CD4-positive, alpha-beta T cell treated with Interleukin-12 subunit alpha and Interleukin-12 subunit beta, for 1 hour (primary cell): ENCODE measurements at regions not wholly inside any gene's neighbourhood (a gene's known extent, or its start where the extent isn't known, plus 50 kb on each side); places are given as distances from the start of the nearest gene placed in this dataset.
A peak's percentile ranks its signal among the peaks of the same experiment; 100 is the strongest.
"Not testable (repeated sequence)": the region's sequence is repeated elsewhere in the genome, so short reads cannot be mapped to it uniquely, and the experiment has no call there.

Experiments used
- DNase-seq: peaks from one replicate; pipeline ENCODE4 v3.0.0-alpha.2; 2020

- no peak for DNase-seq
These were observed 115.2 kb upstream of the NPAS2 start for GRCh38 chr2:100704711-100705110.

- no peak for DNase-seq
These were observed 112.7 kb upstream of the NPAS2 start for GRCh38 chr2:100707016-100707947.

GRCh38 chr2:100708333-100708732, 111.6 kb upstream of the NPAS2 start:
- no peak for DNase-seq

- no peak for DNase-seq
These were observed 106.8 kb upstream of the NPAS2 start for GRCh38 chr2:100713106-100713505.

GRCh38 chr2:100714396-100715010, 105.4 kb upstream of the NPAS2 start:
- DNase-seq: not testable (repeated sequence)

- DNase-seq: not testable (repeated sequence)
These were observed 104.1 kb upstream of the NPAS2 start for GRCh38 chr2:100715861-100716260.

- DNase-seq: no peak
These were observed 103.4 kb upstream of the NPAS2 start for GRCh38 chr2:100716581-100716980.

GRCh38 chr2:100718065-100718629, 101.8 kb upstream of the NPAS2 start:
- no peak for DNase-seq

GRCh38 chr2:100720445-100720844, 99.5 kb upstream of the NPAS2 start:
- DNase-seq: no peak

GRCh38 chr2:100721693-100722092, 98.2 kb upstream of the NPAS2 start:
- DNase-seq: no peak

- DNase-seq: no peak
These were observed 97.8 kb upstream of the NPAS2 start for GRCh38 chr2:100722125-100722524.

GRCh38 chr2:100726866-100727265, 93.1 kb upstream of the NPAS2 start:
- DNase-seq: no peak

- peak; percentile 23 for DNase-seq
These were observed 89.6 kb upstream of the NPAS2 start for GRCh38 chr2:100730290-100730868.

GRCh38 chr2:100731535-100731981, 88.4 kb upstream of the NPAS2 start:
- no peak for DNase-seq

- no peak for DNase-seq
These were observed 86.3 kb upstream of the NPAS2 start for GRCh38 chr2:100733391-100734187.

- no peak for DNase-seq
These were observed 83.6 kb upstream of the NPAS2 start for GRCh38 chr2:100736121-100736915.

GRCh38 chr2:100739735-100740432, 80.1 kb upstream of the NPAS2 start:
- DNase-seq: no peak

- no peak for DNase-seq
These were observed 78.1 kb upstream of the NPAS2 start for GRCh38 chr2:100741880-100742276.

GRCh38 chr2:100742277-100743254, 77.4 kb upstream of the NPAS2 start:
- no peak for DNase-seq

- no peak for DNase-seq
These were observed 76.2 kb upstream of the NPAS2 start for GRCh38 chr2:100743741-100744140.
